ENCODE measurements at regions not wholly inside any gene's neighbourhood (a gene's known extent, or its start where the extent isn't known, plus 50 kb on each side); places are given as distances from the start of the nearest gene placed in this dataset.

- H3K36me3 ChIP-seq: no peaks in the 10 kb centered on the region
- H3K4me3 ChIP-seq: no peak overlapping the region
- no peaks in the 10 kb centered on the region for H3K4me1 ChIP-seq
- no peak overlapping the region for H3K9ac ChIP-seq
- H3K9me3 ChIP-seq (replicated peaks in 1 of 11): no peaks in the 10 kb centered on the region
- no peaks in the 10 kb centered on the region; a peak in 1 of 22 replicates for H4K20me1 ChIP-seq
- no peak for TF ChIP-seq Cebpa-rat (IDR thresholded peaks at IDR 0.05)
- no peak overlapping the region for H3K4me2 ChIP-seq
- H3K27ac ChIP-seq: no peak overlapping the region
- H3K27me3 ChIP-seq: no peaks in the 10 kb centered on the region
Observed at GRCh38 chr20:12764053-12764452, 244.7 kb upstream of the SPTLC3 start.

- H3K9ac ChIP-seq: no peak overlapping the region
- no peak overlapping the region for H3K27ac ChIP-seq
- no peak overlapping the region for H3K4me2 ChIP-seq
- TF ChIP-seq Cebpa-rat (IDR thresholded peaks at IDR 0.05): no peak
- no peaks in the 10 kb centered on the region; a peak in 1 of 22 replicates for H4K20me1 ChIP-seq
- H3K4me1 ChIP-seq: no peaks in the 10 kb centered on the region
- no peak overlapping the region for H3K4me3 ChIP-seq
- no peaks in the 10 kb centered on the region for H3K27me3 ChIP-seq
- no peaks in the 10 kb centered on the region for H3K9me3 ChIP-seq (replicated peaks in 1 of 11)
- no peaks in the 10 kb centered on the region for H3K36me3 ChIP-seq
Observed at GRCh38 chr20:12764851-12765250, 243.9 kb upstream of the SPTLC3 start.

GRCh38 chr20:12773936-12774335 is 234.8 kb upstream of the SPTLC3 start:
- Histone ChIP-seq H3K9me3 (replicated peaks in 1 of 11) (no peaks in the 10 kb centered on the region), H3K36me3 (no peaks in the 10 kb centered on the region), H3K9ac (no peak overlapping the region), H3K4me3 (no peak overlapping the region), H4K20me1 (no peaks in the 10 kb centered on the region), H3K27me3 (no peaks in the 10 kb centered on the region), H3K4me2 (no peak overlapping the region), H3K27ac (no peak overlapping the region), H3K4me1 (no peaks in the 10 kb centered on the region)
- TF ChIP-seq Cebpa-rat (IDR thresholded peaks at IDR 0.05): no peak

GRCh38 chr20:12775041-12775440 is 233.7 kb upstream of the SPTLC3 start:
- no peak for TF ChIP-seq Cebpa-rat (IDR thresholded peaks at IDR 0.05)
- Histone ChIP-seq H3K27ac (no peak overlapping the region), H3K4me3 (no peak overlapping the region), H3K36me3 (no peaks in the 10 kb centered on the region), H3K4me2 (no peak overlapping the region), H4K20me1 (no peaks in the 10 kb centered on the region), H3K4me1 (no peaks in the 10 kb centered on the region), H3K27me3 (no peaks in the 10 kb centered on the region), H3K9me3 (replicated peaks in 1 of 11) (no peaks in the 10 kb centered on the region), H3K9ac (no peak overlapping the region)

DNA sequence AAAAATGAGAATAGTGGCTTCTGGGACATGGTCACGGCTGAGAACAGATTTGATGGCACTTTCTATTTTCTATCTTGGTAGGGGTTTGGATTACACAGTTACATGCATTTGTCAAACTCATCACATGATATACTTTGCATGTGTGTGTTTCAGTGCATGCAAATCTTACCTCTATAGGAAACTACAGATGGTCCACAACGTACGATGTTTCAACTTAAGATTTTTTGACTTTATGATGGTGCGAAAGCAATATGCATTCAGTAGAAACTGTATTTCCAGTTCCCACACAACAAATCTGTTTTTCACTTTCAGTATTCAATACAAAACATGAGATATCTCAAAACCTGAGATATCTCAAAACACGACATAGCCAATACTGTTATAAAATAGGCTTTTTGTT is 231.8 kb upstream of the SPTLC3 start:
- no peak overlapping the region for H3K27ac ChIP-seq
- no peak overlapping the region for H3K9ac ChIP-seq
- H3K4me3 ChIP-seq: no peak overlapping the region
- no peaks in the 10 kb centered on the region for H3K36me3 ChIP-seq
- no peak overlapping the region for H3K4me2 ChIP-seq
- no peaks in the 10 kb centered on the region for H3K27me3 ChIP-seq
- H3K4me1 ChIP-seq: no peaks in the 10 kb centered on the region
- no peaks in the 10 kb centered on the region for H4K20me1 ChIP-seq
- no peaks in the 10 kb centered on the region for H3K9me3 ChIP-seq (replicated peaks in 1 of 11)
- no peak for TF ChIP-seq Cebpa-rat (IDR thresholded peaks at IDR 0.05)

DNA sequence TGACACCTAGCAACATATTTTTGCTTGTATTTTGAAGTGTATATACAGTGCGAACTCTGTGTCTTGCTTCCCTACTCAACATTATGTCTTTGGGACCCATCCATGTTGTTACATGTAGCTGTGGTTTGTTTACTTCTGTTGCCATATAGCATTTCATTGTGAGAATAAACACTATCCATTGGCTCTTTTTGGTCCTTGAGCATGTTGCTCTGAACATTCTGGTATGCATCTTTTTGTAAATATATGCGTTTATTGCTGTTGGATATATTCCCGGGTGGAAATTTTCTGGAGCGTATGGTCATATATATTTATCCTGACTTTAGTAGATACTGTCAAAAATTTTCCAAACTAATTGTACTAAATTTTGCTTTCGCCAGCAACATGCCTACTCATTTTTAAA is 222.5 kb upstream of the SPTLC3 start:
- Histone ChIP-seq H3K4me2 (no peak overlapping the region), H3K9ac (no peak overlapping the region), H3K27me3 (no peaks in the 10 kb centered on the region), H3K9me3 (replicated peaks in 1 of 11) (no peaks in the 10 kb centered on the region), H3K27ac (no peak overlapping the region), H3K4me1 (no peaks in the 10 kb centered on the region), H3K36me3 (no peaks in the 10 kb centered on the region), H3K4me3 (no peak overlapping the region), H4K20me1 (no peaks in the 10 kb centered on the region)
- TF ChIP-seq Cebpa-rat (IDR thresholded peaks at IDR 0.05): no peak

GRCh38 chr20:12788632-12789299 is 220.0 kb upstream of the SPTLC3 start:
- H3K4me1 ChIP-seq: no peaks in the 10 kb centered on the region
- no peak overlapping the region for H3K4me3 ChIP-seq
- no peaks in the 10 kb centered on the region for H3K27me3 ChIP-seq
- H3K9ac ChIP-seq: no peak overlapping the region
- no peak for TF ChIP-seq Cebpa-rat (IDR thresholded peaks at IDR 0.05)
- no peaks in the 10 kb centered on the region for H4K20me1 ChIP-seq
- no peak overlapping the region for H3K27ac ChIP-seq
- H3K36me3 ChIP-seq: no peaks in the 10 kb centered on the region
- H3K4me2 ChIP-seq: no peak overlapping the region
- H3K9me3 ChIP-seq (replicated peaks in 1 of 11): no peaks in the 10 kb centered on the region

GRCh38 chr20:12790859-12791258 is 217.9 kb upstream of the SPTLC3 start:
- Histone ChIP-seq H4K20me1 (no peaks in the 10 kb centered on the region), H3K4me1 (no peaks in the 10 kb centered on the region), H3K9ac (no peak overlapping the region), H3K27ac (no peak overlapping the region), H3K36me3 (no peaks in the 10 kb centered on the region), H3K27me3 (no peaks in the 10 kb centered on the region), H3K4me2 (no peak overlapping the region), H3K4me3 (no peak overlapping the region), H3K9me3 (replicated peaks in 1 of 11) (no peaks in the 10 kb centered on the region)
- TF ChIP-seq Cebpa-rat (IDR thresholded peaks at IDR 0.05): no peak

GRCh38 chr20:12798286-12798685 is 210.5 kb upstream of the SPTLC3 start:
- no peak overlapping the region for H3K9ac ChIP-seq
- no peak overlapping the region for H3K4me3 ChIP-seq
- H3K9me3 ChIP-seq (replicated peaks in 1 of 11): no peaks in the 10 kb centered on the region
- no peaks in the 10 kb centered on the region for H4K20me1 ChIP-seq
- H3K4me1 ChIP-seq: no peaks in the 10 kb centered on the region
- H3K27ac ChIP-seq: no peak overlapping the region
- H3K27me3 ChIP-seq: no peaks in the 10 kb centered on the region
- no peak for TF ChIP-seq Cebpa-rat (IDR thresholded peaks at IDR 0.05)
- no peak overlapping the region for H3K4me2 ChIP-seq
- H3K36me3 ChIP-seq: no peaks in the 10 kb centered on the region

DNA sequence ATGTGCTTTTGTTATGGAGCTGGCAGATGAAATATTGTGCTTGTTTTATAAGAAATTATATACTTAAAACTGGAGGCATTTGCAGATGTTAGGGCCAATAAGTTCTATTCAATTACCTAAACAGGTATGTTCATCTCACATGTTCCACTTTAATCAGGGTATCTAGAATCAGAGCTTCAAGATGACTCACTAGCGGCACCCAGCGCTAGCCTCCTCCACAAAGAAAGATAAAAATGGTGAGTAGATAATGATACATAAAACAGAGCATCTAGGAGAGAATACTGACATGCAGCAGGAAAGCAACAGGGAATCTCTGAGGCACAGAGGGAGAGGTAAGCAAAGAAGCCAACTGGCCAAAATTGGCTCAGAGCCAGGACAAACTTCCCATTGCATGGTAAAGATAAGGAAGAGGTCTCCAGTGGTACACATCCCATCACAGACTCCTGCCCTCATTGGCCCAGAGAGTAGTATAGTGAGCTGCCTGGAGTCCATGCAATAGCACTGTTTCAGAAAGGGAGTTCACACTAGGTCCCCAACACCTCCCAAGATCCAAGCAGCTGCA is 200.7 kb upstream of the SPTLC3 start:
- no peak for TF ChIP-seq Cebpa-rat (IDR thresholded peaks at IDR 0.05)
- H4K20me1 ChIP-seq: no peaks in the 10 kb centered on the region
- H3K27ac ChIP-seq: no peak overlapping the region
- H3K27me3 ChIP-seq: no peaks in the 10 kb centered on the region
- H3K36me3 ChIP-seq: no peaks in the 10 kb centered on the region
- H3K9me3 ChIP-seq (replicated peaks in 1 of 11): peaks cover 0 to 23% (median 10%) of the 10 kb centered on the region in 11 experiments; a peak in 14 of 22 replicates
- no peak overlapping the region for H3K4me3 ChIP-seq
- H3K9ac ChIP-seq: no peak overlapping the region
- no peak overlapping the region for H3K4me2 ChIP-seq
- H3K4me1 ChIP-seq: no peaks in the 10 kb centered on the region

Data from BLaER1 treated with 17β-estradiol and CSF1 and Interleukin-3, amounts not matched to agents 10 nM and 100 nM (cell line).